Endothelial cell of umbilical vein (primary cell): ENCODE measurements at regions not wholly inside any gene's neighbourhood (a gene's known extent, or its start where the extent isn't known, plus 50 kb on each side); places are given as distances from the start of the nearest gene placed in this dataset.

Source experiments
- BruUV-seq: library from RNA; stranded (reverse); fragments of 400-500 nt; replicated peaks from 2 replicates; lab custom pipeline; 2021; lab: Mats Ljungman, UMichigan
- CTCF ChIA-PET: fragments of 300-600, 350-600 bp; sonication (Branson Sonifier 250); formaldehyde crosslinking; loops from one replicate; lab custom pipeline; 2021; ENCODE audit warnings: antibody characterized with exemption, inconsistent platforms; lab: Charles Lee
- POLR2A ChIA-PET: fragments of 300-600, 350-600 bp; sonication (Branson Sonifier 250); formaldehyde crosslinking; loops from one replicate; lab custom pipeline; 2021; ENCODE audit warnings: antibody characterized with exemption, inconsistent platforms; lab: Charles Lee
- DNase-seq: peaks from one replicate; pipeline ENCODE4 v3.0.0-alpha.2; 2011; ENCODE audit warnings: low read depth, low spot score
- FAIRE-seq: peaks from 2 replicates; lab custom pipeline; 2011; peaks lifted over from hg19 to GRCh38; lab: Jason Lieb, UNC
- H2AFZ ChIP-seq: 2 replicates; pipeline ENCODE4 v1.6.0; 2012; ENCODE audit warnings: low read depth, low read length, control low read depth, inconsistent platforms
- H3K27ac ChIP-seq: 2 replicates; pipeline ENCODE4 v1.5.1; 2011; ENCODE audit warnings: low read depth, mild to moderate bottlenecking, control low read depth, low read length, moderate library complexity; ENCODE audit not compliant: insufficient read depth
- H3K27me3 ChIP-seq, 2 experiments: 2 replicates each; pipeline versions ENCODE4 v1.6.0 to v1.6.1; 2011; ENCODE audit warnings: low read length in 2 of 2, mixed read lengths in 1 of 2; ENCODE audit not compliant: control insufficient read depth in 2 of 2, insufficient read depth in 2 of 2
- H3K36me3 ChIP-seq, 2 experiments: 2 replicates in 1 of 2; 3 replicates in 1 of 2; pipeline ENCODE4 v1.5.1; 2011; ENCODE audit warnings: low read length in 2 of 2, mild to moderate bottlenecking in 1 of 2, moderate library complexity in 1 of 2; ENCODE audit not compliant: control insufficient read depth in 2 of 2, insufficient read depth in 2 of 2; ENCODE audit errors: extremely low read depth in 1 of 2
- H3K4me1 ChIP-seq: 3 replicates; pipeline ENCODE4 v1.5.1; 2011; ENCODE audit warnings: mild to moderate bottlenecking, low read length; ENCODE audit not compliant: control insufficient read depth, insufficient read depth; ENCODE audit errors: extremely low read depth
- H3K4me2 ChIP-seq: 2 replicates; pipeline ENCODE4 v1.6.1; 2011; ENCODE audit warnings: low read length, control low read depth, mixed read lengths; ENCODE audit not compliant: insufficient read depth
- H3K4me3 ChIP-seq, 3 experiments: fragments of 200-600 bp in 1 of 3; sonication (generic), shearing (Covaris generic) in 1 of 3; replicated peaks in 1 of 3; 2 replicates each; pipeline ENCODE4 v1.5.1; 2011 to 2016; ENCODE audit warnings: control low read depth in 3 of 3, low read length in 3 of 3, mild to moderate bottlenecking in 2 of 3, inconsistent platforms in 1 of 3, low read depth in 1 of 3, moderate library complexity in 1 of 3; ENCODE audit not compliant: insufficient read depth in 1 of 3
- H3K79me2 ChIP-seq: 2 replicates; pipeline ENCODE4 v1.6.0; 2012; ENCODE audit warnings: low read length, inconsistent platforms; ENCODE audit not compliant: control insufficient read depth, insufficient read depth
- H3K9ac ChIP-seq: replicated peaks from 2 replicates; pipeline ENCODE3; 2011; ENCODE audit warnings: low read length, control low read depth; ENCODE audit not compliant: insufficient read depth; ENCODE audit errors: extremely low read depth
- H3K9me1 ChIP-seq: replicated peaks from 3 replicates; pipeline ENCODE4 v1.6.0; 2011; ENCODE audit warnings: mild to moderate bottlenecking, low read length; ENCODE audit not compliant: control insufficient read depth, insufficient read depth; ENCODE audit errors: extremely low read depth
- H3K9me3 ChIP-seq: replicated peaks from 2 replicates; pipeline ENCODE4 v1.5.1; 2012; ENCODE audit warnings: low read length, inconsistent platforms; ENCODE audit not compliant: control insufficient read depth, insufficient read depth
- H4K20me1 ChIP-seq: replicated peaks from 2 replicates; pipeline ENCODE3; 2011; ENCODE audit warnings: mild to moderate bottlenecking, low read length; ENCODE audit not compliant: control insufficient read depth, insufficient read depth; ENCODE audit errors: extremely low read depth
- EZH2 ChIP-seq: IDR thresholded peaks from 2 replicates; pipeline ENCODE4 v1.6.1; 2012; ENCODE audit warnings: borderline replicate concordance, low read depth, mild to moderate bottlenecking, moderate library complexity, low read length, inconsistent platforms; ENCODE audit not compliant: severe bottlenecking
- FOS ChIP-seq: IDR thresholded peaks from 2 replicates; pipeline ENCODE4 v1.6.1; 2011; ENCODE audit warnings: mild to moderate bottlenecking, low read length, moderate library complexity, borderline replicate concordance; ENCODE audit not compliant: insufficient read depth
- GATA2 ChIP-seq: IDR thresholded peaks from 2 replicates; pipeline ENCODE4 v1.7.0; 2011; ENCODE audit warnings: low read depth, mild to moderate bottlenecking, moderate library complexity, mixed read lengths, low read length; ENCODE audit not compliant: insufficient read length, insufficient read depth
- JUN ChIP-seq: IDR thresholded peaks from 2 replicates; pipeline ENCODE4 v1.6.1; 2011; ENCODE audit warnings: borderline replicate concordance, low read depth; ENCODE audit not compliant: insufficient read length, insufficient read depth
- MYC ChIP-seq: IDR thresholded peaks from one replicate; pipeline ENCODE4 v1.6.1; 2011; ENCODE audit warnings: mild to moderate bottlenecking, low read depth, low read length
- POLR2AphosphoS5 ChIP-seq: IDR thresholded peaks from 2 replicates; pipeline ENCODE4 v1.6.1; 2012; ENCODE audit warnings: low read depth, mild to moderate bottlenecking, control low read depth, low read length, moderate library complexity; ENCODE audit not compliant: insufficient read depth
- dilution Hi-C: fragments of 300-500 bp; cut with MboI; formaldehyde crosslinking; loops from one replicate; pipeline ENCODE4 v1.15.0; 2019; ENCODE audit warnings: low sequenced_read_pairs; ENCODE audit not compliant: extremely low pct_ligation_motif_present
- intact Hi-C: fragments of 100-400 bp; cut with micrococcal nuclease; formaldehyde crosslinking; loops from one replicate; pipeline ENCODE4 v1.10.0; 2022
- TF ChIP-seq, protein P1 (sequence below): IDR thresholded peaks from 2 replicates; pipeline ENCODE4 v1.6.1; 2011; ENCODE audit not compliant: insufficient read depth, insufficient read length
- TF ChIP-seq, protein P2 (sequence below), 2 donors: IDR thresholded peaks; 1 replicate in 1 of 2; 2 replicates in 1 of 2; pipeline ENCODE4 v1.5.1; 2011; ENCODE audit warnings: low read length in 2 of 2, mild to moderate bottlenecking in 2 of 2, moderate library complexity in 2 of 2, control low read depth in 1 of 2, inconsistent platforms in 1 of 2, low read depth in 1 of 2; ENCODE audit not compliant: insufficient read depth in 1 of 2; ENCODE audit errors: extremely low read depth in 1 of 2

DNA sequence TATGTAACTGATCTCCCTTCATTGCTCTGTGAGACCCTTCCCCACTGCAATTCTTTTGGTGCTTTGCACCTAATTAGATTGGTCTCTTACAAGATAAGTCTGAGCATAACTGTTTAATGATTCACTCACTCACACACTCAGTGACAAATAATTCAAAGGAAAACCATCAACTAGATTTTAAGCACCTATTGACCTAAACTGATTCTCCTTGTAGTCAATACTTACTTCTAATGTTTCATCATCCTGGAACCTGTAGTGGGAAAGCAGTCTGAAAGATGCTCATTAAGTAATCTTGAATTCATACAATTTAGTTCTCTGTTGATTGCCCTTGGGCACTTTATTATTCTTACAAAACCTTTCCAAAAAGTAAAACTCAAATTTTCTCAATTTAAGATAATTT is 74.3 kb upstream of the COL5A2 start:
- H3K4me3 ChIP-seq, result no peak overlapping the region
- intact Hi-C loops, result no loop called here
- no peaks in the 10 kb centered on the region for H3K36me3 ChIP-seq
- DNase-seq (no peak), FAIRE-seq (no peak)
- dilution Hi-C loops, result no loop called here
- no peak overlapping the region for H3K27ac ChIP-seq
- ChIA-PET CTCF (interaction anchor here (1.0 kb wide), 1 partner anchor 8 kb away, joined by 4 read pairs; no protein-coding TSS in a partner anchor), POLR2A (interaction anchor here (0.6 kb wide), 1 partner anchor 34 kb away, joined by 3 read pairs; no protein-coding TSS in a partner anchor)
- TF ChIP-seq POLR2AphosphoS5, result no peak
- no peaks in the 10 kb centered on the region for H3K79me2 ChIP-seq
- no peak overlapping the region for H2AFZ ChIP-seq
- H4K20me1 ChIP-seq, result no peaks in the 10 kb centered on the region
- no peaks in the 10 kb centered on the region for H3K9me3 ChIP-seq
- no peaks in the 10 kb centered on the region for H3K9me1 ChIP-seq
- H3K4me1 ChIP-seq, result peaks cover 2% of the 10 kb centered on the region
- no peak overlapping the region for H3K4me2 ChIP-seq
- no TSS peak for BruUV-seq
- H3K27me3 ChIP-seq, result no peaks in the 10 kb centered on the region
- H3K9ac ChIP-seq, result no peak overlapping the region

DNA sequence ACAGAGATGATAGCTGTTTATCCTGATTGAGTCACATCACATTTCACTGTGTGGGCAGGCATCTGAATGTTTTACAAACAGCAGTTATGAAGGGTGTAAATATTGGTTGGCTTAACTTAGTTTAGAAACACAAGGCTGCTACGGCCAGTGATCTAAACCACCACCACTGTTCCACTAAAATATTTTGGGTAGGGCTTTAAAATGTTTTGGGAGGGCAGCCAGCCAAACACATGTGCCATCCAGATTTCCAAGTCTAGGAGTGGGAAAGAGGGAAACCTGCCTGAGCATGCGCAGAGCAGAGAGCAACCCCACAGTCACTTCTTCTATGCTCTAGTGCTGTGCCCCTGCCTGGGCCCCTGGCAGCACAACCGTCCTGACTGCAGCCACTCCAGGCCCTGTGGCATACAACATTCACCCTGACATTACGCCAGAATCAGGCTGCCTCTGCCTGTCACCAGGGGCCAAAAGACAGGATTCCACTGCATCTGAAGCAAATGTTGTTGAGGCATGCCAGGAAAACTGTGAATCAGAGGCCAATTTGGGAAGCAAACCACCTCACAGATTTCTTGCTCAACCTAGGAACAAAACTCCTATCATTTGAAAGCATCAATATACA is 74.8 kb upstream of the COL5A2 start:
- intact Hi-C loops, result no loop called here
- BruUV-seq, result no TSS peak
- POLR2A ChIA-PET, result no interaction called here
- H3K9ac ChIP-seq, result no peak overlapping the region
- H4K20me1 ChIP-seq, result no peaks in the 10 kb centered on the region
- H2AFZ ChIP-seq, result no peak overlapping the region
- H3K4me2 ChIP-seq, result no peak overlapping the region
- TF ChIP-seq JUN (no peak), GATA2 (no peak), FOS (no peak), MYC (no peak), EZH2 (no peak), POLR2AphosphoS5 (no peak)
- TF ChIP-seq, protein P1, sequence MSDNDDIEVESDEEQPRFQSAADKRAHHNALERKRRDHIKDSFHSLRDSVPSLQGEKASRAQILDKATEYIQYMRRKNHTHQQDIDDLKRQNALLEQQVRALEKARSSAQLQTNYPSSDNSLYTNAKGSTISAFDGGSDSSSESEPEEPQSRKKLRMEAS, result no peak
- TF ChIP-seq, protein P2, sequence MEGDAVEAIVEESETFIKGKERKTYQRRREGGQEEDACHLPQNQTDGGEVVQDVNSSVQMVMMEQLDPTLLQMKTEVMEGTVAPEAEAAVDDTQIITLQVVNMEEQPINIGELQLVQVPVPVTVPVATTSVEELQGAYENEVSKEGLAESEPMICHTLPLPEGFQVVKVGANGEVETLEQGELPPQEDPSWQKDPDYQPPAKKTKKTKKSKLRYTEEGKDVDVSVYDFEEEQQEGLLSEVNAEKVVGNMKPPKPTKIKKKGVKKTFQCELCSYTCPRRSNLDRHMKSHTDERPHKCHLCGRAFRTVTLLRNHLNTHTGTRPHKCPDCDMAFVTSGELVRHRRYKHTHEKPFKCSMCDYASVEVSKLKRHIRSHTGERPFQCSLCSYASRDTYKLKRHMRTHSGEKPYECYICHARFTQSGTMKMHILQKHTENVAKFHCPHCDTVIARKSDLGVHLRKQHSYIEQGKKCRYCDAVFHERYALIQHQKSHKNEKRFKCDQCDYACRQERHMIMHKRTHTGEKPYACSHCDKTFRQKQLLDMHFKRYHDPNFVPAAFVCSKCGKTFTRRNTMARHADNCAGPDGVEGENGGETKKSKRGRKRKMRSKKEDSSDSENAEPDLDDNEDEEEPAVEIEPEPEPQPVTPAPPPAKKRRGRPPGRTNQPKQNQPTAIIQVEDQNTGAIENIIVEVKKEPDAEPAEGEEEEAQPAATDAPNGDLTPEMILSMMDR (IDR thresholded peaks at IDR 0.05; ENCODE audit: extremely low read depth in 1 of 2, insufficient read depth in 1 of 2, low read depth in 1 of 2, low read length in 2 of 2), result no peak
- H3K9me3 ChIP-seq, result no peaks in the 10 kb centered on the region
- no peaks in the 10 kb centered on the region for H3K27me3 ChIP-seq
- H3K4me3 ChIP-seq, result no peak overlapping the region
- H3K27ac ChIP-seq, result no peak overlapping the region
- peaks cover 2% of the 10 kb centered on the region for H3K4me1 ChIP-seq
- no peaks in the 10 kb centered on the region for H3K9me1 ChIP-seq
- CTCF ChIA-PET, result no interaction called here
- H3K36me3 ChIP-seq, result no peaks in the 10 kb centered on the region
- DNase-seq (no peak), FAIRE-seq (no peak)
- dilution Hi-C loops, result no loop called here
- H3K79me2 ChIP-seq, result no peaks in the 10 kb centered on the region
